Lower leg skin (tissue), 4 donors: ENCODE measurements at regions not wholly inside any gene's neighbourhood (a gene's known extent, or its start where the extent isn't known, plus 50 kb on each side); places are given as distances from the start of the nearest gene placed in this dataset.

Experiments used
- DNase-seq, 2 donors: peaks; one replicate each; pipeline ENCODE4 v3.0.0-alpha.2; 2019; ENCODE audit warnings: low spot score in 2 of 2
- H3K4me3 ChIP-seq: fragments of 200-600 bp; sonication (generic); 2 replicates; pipeline ENCODE4 v1.5.1; 2017; ENCODE audit warnings: mild to moderate bottlenecking, low read depth; ENCODE audit not compliant: poor library complexity, severe bottlenecking
- CTCF ChIP-seq, 3 donors: fragments of 450-650 bp; IDR thresholded peaks; one replicate each; pipeline ENCODE4 v1.5.1; 2016; ENCODE audit warnings: antibody characterized with exemption in 3 of 3, mild to moderate bottlenecking in 3 of 3, moderate library complexity in 2 of 3
- POLR2A ChIP-seq, 2 donors: fragments of 450-650 bp; IDR thresholded peaks; one replicate each; pipeline ENCODE4 v1.6.1; 2016 to 2017; ENCODE audit warnings: antibody characterized with exemption in 2 of 2, mild to moderate bottlenecking in 1 of 2, moderate library complexity in 1 of 2
- WGBS, 2 donors: methylation state at CpG; one replicate each; pipeline ENCODE4 v1.1.5; 2018; 5-methylcytosine and 5-hydroxymethylcytosine counted together
- intact Hi-C: fragments of 100-400 bp; cut with DNase I; formaldehyde crosslinking; loops from one replicate; pipeline ENCODE4 v1.15.0; 2023; ENCODE audit warnings: low total_unique reads

DNA sequence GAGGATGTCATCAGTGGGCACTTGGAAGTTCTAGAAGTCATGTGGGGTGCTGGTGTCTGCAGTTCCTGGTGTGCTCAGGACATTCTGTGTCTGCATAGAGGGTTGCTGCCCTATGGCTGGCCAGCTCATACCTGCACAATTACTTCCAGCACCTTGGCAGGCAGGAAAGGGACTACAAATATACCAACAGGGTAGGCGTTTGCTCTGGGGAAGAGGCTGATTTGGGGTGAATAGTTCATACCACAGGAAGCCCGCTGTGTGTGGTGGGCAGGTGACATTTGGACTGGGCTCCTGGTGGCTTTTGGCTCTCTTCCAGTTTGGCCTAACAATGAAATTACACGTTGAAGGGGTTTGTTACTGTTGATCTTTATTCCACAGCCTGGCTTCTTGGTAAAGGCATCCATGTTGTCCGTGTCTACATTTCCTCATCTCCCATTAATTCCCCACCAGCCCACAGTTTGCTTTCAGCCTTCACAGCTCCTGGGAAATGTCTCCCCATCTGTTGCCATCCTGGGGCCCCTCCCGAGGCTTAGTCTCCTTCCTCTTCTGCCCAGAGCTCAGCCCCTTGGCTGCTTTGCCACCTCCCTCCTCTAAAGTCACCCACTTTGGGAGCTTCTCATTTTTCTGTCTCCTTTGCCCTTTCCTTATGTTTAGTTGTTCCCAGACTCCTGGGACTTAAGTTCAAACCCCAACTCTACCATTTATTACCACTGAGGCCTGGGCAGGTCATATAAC lies 88.1 kb downstream of the RSPH3 start:
- no peak overlapping the region for H3K4me3 ChIP-seq
- DNase-seq: peak in 1 of 2 donors; percentile 82
- WGBS, 2 donors: 58 to 73% methylated on average over 5 of the region's 5 CpGs
- intact Hi-C loops: no loop called here
- TF ChIP-seq POLR2A (IDR thresholded peaks at IDR 0.05) (no peak), CTCF (IDR thresholded peaks at IDR 0.05) (no peak)

GRCh38 chr6:158910484-158911440 lies 89.2 kb downstream of the RSPH3 start:
- no peak overlapping the region for H3K4me3 ChIP-seq
- intact Hi-C loops: no loop called here
- TF ChIP-seq POLR2A (IDR thresholded peaks at IDR 0.05) (no peak), CTCF (IDR thresholded peaks at IDR 0.05) (no peak)
- DNase-seq: peak in 1 of 2 donors; percentile 34
- 48 to 50% methylated on average over 12 of the region's 12 CpGs for WGBS, 2 donors

DNA sequence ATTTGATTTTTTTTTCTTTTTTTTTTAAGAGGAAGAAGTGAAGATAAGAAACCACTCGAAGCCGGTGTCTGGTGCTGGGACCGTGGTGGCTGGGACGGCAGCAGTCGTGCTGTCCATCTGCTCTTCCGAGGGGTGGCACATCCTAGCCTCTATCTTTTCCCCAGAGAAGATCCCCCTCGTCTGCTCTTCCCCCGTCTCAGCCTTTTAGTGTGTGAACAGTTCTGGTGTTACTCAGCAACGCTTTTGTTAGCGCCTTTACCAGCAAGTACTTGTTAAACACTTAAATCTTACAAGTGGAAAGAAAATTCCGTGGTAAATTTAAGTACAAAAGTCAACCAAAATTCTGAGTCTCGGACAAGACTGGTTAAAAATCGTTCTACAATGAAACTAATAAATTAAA lies 90.1 kb downstream of the RSPH3 start:
- WGBS, 2 donors: 50 to 62% methylated on average over 13 of the region's 13 CpGs
- peak in 1 of 2 donors; percentile 6 for DNase-seq
- intact Hi-C loops: no loop called here
- no peak for TF ChIP-seq POLR2A (IDR thresholded peaks at IDR 0.05)
- no peak for TF ChIP-seq CTCF (IDR thresholded peaks at IDR 0.05)
- no peak overlapping the region for H3K4me3 ChIP-seq

DNA sequence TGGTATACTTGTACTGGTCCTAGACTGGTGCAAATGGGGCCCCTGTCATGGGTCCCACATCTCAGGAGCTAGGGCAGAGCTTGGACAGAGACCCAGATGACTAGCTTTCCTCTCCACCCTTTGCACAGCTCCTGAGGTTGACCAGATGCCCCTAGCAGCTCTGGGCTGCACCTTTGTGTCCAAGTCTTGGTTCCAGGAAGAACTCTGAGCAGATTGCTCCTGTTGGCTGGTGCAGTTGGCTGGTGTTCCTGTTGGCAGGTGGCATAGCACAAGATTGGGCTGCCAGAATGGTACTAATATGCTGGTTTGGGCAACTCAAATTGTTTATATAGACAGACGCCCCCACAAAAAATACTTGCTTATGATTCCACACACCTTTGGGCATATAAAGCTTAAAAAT lies 89.4 kb upstream of the EZR start:
- no peak overlapping the region for H3K4me3 ChIP-seq
- DNase-seq: peak in 1 of 2 donors; percentile 65
- TF ChIP-seq POLR2A (IDR thresholded peaks at IDR 0.05) (no peak), CTCF (IDR thresholded peaks at IDR 0.05) (no peak)

DNA sequence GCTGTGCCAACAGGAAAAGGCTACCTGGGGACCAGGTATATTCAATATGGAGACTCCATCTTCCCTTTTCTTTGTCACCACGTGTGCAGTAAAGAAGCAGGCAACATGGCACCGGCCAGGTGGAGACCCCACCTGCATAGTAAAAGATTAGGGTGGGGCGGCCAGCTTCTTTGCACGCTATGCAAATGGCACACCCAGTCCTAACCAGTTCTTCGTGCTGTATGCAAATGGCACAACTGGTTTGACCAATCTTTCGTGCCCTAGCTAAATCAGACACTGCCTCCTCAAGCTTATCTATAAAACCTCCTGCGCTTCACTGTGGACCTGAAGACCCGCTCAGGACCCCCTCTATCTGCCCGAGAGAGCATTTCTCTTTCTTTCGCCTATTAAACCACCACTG lies 88.8 kb upstream of the EZR start:
- 65 to 71% methylated on average over 10 of the region's 10 CpGs for WGBS, 2 donors
- intact Hi-C loops: no loop called here
- DNase-seq: peak in 1 of 2 donors; percentile 26
- H3K4me3 ChIP-seq: no peak overlapping the region
- TF ChIP-seq POLR2A (IDR thresholded peaks at IDR 0.05) (no peak), CTCF (IDR thresholded peaks at IDR 0.05) (no peak)

More for the DNA sequence above, 89.4 kb upstream of the EZR start:
- intact Hi-C loops: no loop called here
- 54 to 63% methylated on average over 1 of the region's 1 CpG for WGBS, 2 donors
